ENCODE measurements at regions not wholly inside any gene's neighbourhood (a gene's known extent, or its start where the extent isn't known, plus 50 kb on each side); places are given as distances from the start of the nearest gene placed in this dataset.

DNA sequence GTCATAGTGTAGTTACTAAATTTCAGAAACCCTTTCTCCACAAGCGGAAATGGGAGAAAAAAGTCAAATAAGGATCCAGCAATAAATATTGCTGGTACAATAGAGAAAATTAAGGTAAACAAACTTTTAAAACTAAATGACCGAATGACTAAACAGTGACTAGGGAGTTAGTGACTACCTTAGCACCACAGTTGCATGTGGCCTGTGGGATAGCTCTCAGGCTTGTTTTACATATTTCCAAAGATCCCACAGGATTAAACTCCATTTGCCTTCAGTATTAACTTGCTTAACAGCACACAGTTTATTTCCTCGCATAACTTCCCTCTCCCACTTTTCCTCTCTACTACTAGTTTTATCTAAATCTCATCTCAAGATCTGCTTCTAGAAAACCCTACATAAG, 824.3 kb upstream of the KLHL1 start:
- TF ChIP-seq, protein P1, sequence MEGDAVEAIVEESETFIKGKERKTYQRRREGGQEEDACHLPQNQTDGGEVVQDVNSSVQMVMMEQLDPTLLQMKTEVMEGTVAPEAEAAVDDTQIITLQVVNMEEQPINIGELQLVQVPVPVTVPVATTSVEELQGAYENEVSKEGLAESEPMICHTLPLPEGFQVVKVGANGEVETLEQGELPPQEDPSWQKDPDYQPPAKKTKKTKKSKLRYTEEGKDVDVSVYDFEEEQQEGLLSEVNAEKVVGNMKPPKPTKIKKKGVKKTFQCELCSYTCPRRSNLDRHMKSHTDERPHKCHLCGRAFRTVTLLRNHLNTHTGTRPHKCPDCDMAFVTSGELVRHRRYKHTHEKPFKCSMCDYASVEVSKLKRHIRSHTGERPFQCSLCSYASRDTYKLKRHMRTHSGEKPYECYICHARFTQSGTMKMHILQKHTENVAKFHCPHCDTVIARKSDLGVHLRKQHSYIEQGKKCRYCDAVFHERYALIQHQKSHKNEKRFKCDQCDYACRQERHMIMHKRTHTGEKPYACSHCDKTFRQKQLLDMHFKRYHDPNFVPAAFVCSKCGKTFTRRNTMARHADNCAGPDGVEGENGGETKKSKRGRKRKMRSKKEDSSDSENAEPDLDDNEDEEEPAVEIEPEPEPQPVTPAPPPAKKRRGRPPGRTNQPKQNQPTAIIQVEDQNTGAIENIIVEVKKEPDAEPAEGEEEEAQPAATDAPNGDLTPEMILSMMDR (IDR thresholded peaks at IDR 0.05) = no peak
- no peak overlapping the region for H3K27ac Mint-ChIP-seq (ENCODE audit: unreplicated experiment)
- no peaks in the 10 kb centered on the region for H3K27me3 Mint-ChIP-seq (ENCODE audit: low read depth)
- no peaks in the 10 kb centered on the region for H3K9me3 Mint-ChIP-seq (ENCODE audit: low read depth)
- no peak overlapping the region for H3K4me3 Mint-ChIP-seq (ENCODE audit: unreplicated experiment)
- no peaks in the 10 kb centered on the region for H3K4me1 Mint-ChIP-seq (ENCODE audit: low read depth)
- no peaks in the 10 kb centered on the region for H3K36me3 Mint-ChIP-seq (ENCODE audit: low read depth)
- no peak for DNase-seq (ENCODE audit: low spot score)

GRCh38 chr13:70923863-70924752, 815.9 kb upstream of the KLHL1 start:
- peaks cover 4% of the 10 kb centered on the region for H3K4me1 Mint-ChIP-seq (ENCODE audit: low read depth)
- peak; percentile 78 for DNase-seq (ENCODE audit: low spot score)
- TF ChIP-seq, protein P1 (IDR thresholded peaks at IDR 0.05) = no peak
- no peaks in the 10 kb centered on the region for H3K27me3 Mint-ChIP-seq (ENCODE audit: low read depth)
- H3K27ac Mint-ChIP-seq (ENCODE audit: unreplicated experiment) = no peak overlapping the region
- no peaks in the 10 kb centered on the region for H3K9me3 Mint-ChIP-seq (ENCODE audit: low read depth)
- no peak overlapping the region for H3K4me3 Mint-ChIP-seq (ENCODE audit: unreplicated experiment)
- no peaks in the 10 kb centered on the region for H3K36me3 Mint-ChIP-seq (ENCODE audit: low read depth)

- DNase-seq (ENCODE audit: low spot score) = no peak
- Mint-ChIP-seq H3K4me3 (ENCODE audit: unreplicated experiment) (no peak overlapping the region), H3K27me3 (ENCODE audit: low read depth) (no peaks in the 10 kb centered on the region), H3K36me3 (ENCODE audit: low read depth) (no peaks in the 10 kb centered on the region), H3K27ac (ENCODE audit: unreplicated experiment) (no peak overlapping the region), H3K4me1 (ENCODE audit: low read depth) (no peaks in the 10 kb centered on the region), H3K9me3 (ENCODE audit: low read depth) (no peaks in the 10 kb centered on the region)
- TF ChIP-seq, protein P1 (IDR thresholded peaks at IDR 0.05) = no peak
Measured at GRCh38 chr13:70911286-70911685, 803.0 kb upstream of the KLHL1 start.

- H3K27me3 Mint-ChIP-seq (ENCODE audit: low read depth) = no peaks in the 10 kb centered on the region
- no peaks in the 10 kb centered on the region for H3K36me3 Mint-ChIP-seq (ENCODE audit: low read depth)
- TF ChIP-seq, protein P1 (IDR thresholded peaks at IDR 0.05) = no peak
- no peak overlapping the region for H3K27ac Mint-ChIP-seq (ENCODE audit: unreplicated experiment)
- no peak for DNase-seq (ENCODE audit: low spot score)
- H3K4me1 Mint-ChIP-seq (ENCODE audit: low read depth) = peaks cover 6% of the 10 kb centered on the region
- H3K4me3 Mint-ChIP-seq (ENCODE audit: unreplicated experiment) = no peak overlapping the region
- no peaks in the 10 kb centered on the region for H3K9me3 Mint-ChIP-seq (ENCODE audit: low read depth)
Measured at GRCh38 chr13:70908795-70909194, 800.5 kb upstream of the KLHL1 start.

DNA sequence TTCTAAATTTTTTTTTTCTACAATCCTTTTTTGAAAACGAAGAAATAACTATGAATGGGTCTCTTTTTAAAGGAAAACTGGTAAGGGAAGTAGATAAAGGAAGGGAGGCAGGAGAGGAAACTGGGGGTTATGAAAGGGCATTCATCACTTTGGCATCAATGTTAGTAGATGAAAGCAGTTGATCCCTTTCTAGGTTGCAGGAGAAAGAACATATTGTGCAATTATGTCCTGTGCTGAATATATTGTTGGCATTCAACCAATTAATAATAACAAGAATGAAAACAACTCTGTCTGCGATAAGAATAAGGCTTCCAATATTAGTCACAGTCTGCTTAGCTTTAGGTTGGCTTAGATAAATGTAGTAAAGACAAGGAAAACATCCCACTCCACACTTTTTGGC, 796.8 kb upstream of the KLHL1 start:
- DNase-seq (ENCODE audit: low spot score) = no peak
- TF ChIP-seq, protein P1 (IDR thresholded peaks at IDR 0.05) = no peak
- Mint-ChIP-seq H3K36me3 (ENCODE audit: low read depth) (no peaks in the 10 kb centered on the region), H3K27ac (ENCODE audit: unreplicated experiment) (no peak overlapping the region), H3K4me3 (ENCODE audit: unreplicated experiment) (no peak overlapping the region), H3K27me3 (ENCODE audit: low read depth) (no peaks in the 10 kb centered on the region), H3K4me1 (ENCODE audit: low read depth) (peaks cover 6% of the 10 kb centered on the region), H3K9me3 (ENCODE audit: low read depth) (no peaks in the 10 kb centered on the region)
